ENCODE measurements at regions not wholly inside any gene's neighbourhood (a gene's known extent, or its start where the extent isn't known, plus 50 kb on each side); places are given as distances from the start of the nearest gene placed in this dataset.

GRCh38 chr7:10360050-10360449 lies 613.6 kb upstream of the PHF14 start:
- TF ChIP-seq POLR2A (IDR thresholded peaks at IDR 0.05): no peak
- no peak for TF ChIP-seq CTCF (IDR thresholded peaks at IDR 0.05)
